GM11168 (cell line): ENCODE measurements at regions not wholly inside any gene's neighbourhood (a gene's known extent, or its start where the extent isn't known, plus 50 kb on each side); places are given as distances from the start of the nearest gene placed in this dataset.

ENCODE experiments used
- in situ Hi-C: fragments of 300-500 bp; cut with MboI; formaldehyde crosslinking; loops from one replicate; pipeline ENCODE4 v1.12.0; 2022; ENCODE audit warnings: low sequenced_read_pairs; ENCODE audit not compliant: unreplicated experiment

DNA sequence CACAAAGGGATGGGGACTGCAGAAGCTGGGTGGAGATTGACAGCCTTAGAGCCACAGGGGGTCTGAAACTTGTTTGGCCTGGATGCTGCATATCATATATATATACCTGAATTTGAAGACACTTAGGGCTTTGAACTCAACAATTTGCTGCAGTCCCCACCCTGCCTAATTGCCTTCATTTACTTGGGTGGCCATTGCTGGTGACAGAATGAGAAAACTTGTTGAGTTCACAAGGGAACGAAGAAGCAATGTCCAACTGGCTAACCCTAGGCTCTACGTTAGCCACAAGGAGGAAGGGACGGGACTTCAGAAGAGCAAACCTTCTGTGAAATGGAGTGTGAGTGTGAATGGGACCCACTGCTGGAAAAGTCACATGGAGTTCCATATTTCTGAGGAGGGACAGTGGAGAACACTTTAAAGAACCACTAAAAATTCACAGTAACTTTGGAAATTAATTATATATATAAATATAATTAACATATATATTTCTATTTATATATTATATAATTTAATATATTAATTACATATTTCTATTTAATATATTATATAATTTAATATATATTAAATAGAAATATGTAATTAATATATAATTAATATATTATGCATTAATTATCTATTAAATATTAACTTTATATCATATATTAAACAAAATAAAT lies 215.3 kb upstream of the SOX9 start:
- in situ Hi-C loops = no loop called here

DNA sequence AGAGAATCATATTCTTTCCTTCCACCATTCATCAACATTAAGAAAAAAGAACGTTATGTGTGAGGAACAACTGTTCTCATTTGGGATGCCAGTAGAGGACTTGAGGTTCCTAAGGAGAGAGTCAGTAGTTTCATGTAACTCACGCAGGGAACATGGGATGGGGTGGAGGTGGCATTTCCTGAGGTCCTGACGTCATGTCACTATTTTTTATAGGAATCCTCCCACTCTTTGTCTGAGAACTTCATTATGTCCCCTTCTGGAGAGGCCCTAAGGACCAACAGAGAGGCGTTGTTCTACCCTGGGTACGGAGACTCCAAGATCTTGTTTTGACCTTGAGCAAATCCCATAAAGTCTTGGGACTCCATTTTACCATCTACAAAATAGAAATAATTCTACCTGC lies 211.7 kb upstream of the SOX9 start:
- in situ Hi-C loops = no loop called here

DNA sequence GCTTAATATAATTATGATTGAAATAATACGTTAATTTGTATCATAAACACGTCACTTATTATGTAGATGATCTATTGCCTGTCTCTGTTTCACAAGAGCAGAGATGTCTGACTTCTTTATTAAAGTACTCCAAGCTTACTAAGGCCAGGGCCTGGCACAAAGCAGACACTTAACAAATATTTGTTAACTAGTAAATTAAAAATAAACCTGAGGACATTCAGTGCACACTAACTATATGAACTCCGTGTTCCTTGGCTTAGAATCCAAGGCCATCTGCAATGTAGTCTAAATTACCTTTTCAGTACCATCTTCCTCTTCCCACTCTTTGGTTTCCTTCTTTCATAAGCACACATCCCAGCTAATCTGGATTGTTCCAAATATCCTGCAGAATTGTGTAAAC lies 210.8 kb upstream of the SOX9 start:
- in situ Hi-C loops = no loop called here

DNA sequence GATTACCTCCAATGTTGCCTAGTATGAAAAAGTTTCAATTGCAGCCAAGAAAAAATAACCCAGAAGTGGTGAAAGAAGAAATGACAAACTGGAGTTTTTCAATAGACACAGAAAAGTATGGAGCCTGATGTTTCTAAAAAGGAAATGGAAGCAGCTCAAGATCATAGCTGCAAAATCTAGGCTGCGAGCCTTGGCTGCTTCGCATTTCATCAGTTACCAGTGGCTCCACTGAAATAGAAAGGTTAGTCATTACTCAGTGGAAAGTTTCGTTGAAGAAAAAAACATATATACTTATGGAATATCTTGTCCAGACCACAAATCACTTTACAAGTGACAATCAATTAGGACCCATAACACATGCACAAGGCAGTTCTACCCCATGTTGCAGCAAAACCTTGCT lies 206.8 kb upstream of the SOX9 start:
- in situ Hi-C loops = no loop called here

DNA sequence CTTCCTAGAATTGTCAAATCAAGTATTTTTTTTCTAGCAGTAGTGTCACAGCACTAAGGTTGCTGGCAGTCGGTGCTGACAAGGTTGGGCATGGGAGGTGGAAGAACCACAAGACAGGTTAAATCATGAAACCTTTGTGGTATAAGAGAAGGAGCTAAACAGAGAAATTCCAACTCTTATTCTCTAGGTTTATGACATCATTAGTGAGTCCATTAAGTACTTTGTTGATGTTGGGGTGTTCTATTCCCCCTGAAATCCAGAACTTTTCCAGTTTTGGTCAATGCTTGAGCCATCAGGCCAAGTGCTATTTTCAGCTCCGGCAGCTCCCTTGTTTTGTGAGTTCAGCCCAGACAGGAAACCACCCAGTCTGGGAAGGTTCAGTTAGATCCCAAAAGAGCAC lies 206.0 kb upstream of the SOX9 start:
- in situ Hi-C loops = no loop called here

DNA sequence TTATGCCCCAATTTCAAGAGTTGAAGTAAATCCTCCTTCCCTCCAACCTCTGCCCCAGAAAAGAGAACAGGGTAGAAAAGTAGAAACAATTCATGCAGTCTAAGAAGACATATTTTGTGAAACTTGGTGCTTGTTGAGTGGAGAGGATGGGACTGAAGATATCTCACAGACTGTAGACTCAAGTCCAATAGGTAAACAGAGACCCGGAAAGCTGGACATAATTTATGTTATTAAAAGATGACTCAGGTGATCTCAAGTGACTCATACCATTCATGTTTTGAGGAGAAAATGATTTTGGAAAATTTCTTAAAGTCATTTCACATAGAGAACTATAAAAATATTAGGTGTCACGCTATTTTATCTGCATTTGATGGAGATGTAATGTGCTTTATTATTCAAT lies 203.1 kb upstream of the SOX9 start:
- in situ Hi-C loops = no loop called here

DNA sequence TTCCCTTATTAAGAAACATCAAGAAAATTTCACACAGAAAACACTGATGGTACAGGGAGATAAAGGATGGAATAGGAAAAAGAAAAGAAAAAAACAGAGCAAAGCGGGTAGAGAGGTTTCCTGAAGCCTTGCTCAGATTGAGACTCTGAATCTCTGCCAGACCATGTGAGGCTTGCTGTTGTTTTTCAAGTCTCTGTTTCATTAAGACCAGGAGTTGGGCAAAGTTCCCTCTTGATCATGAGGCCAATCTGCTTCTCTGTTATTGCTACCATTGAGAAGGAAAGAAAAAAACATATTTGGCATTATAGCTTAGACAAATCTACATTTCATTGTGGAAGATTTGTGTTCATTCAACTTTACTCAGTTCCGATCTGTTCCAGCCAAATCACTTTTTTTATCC lies 201.6 kb upstream of the SOX9 start:
- in situ Hi-C loops = no loop called here

DNA sequence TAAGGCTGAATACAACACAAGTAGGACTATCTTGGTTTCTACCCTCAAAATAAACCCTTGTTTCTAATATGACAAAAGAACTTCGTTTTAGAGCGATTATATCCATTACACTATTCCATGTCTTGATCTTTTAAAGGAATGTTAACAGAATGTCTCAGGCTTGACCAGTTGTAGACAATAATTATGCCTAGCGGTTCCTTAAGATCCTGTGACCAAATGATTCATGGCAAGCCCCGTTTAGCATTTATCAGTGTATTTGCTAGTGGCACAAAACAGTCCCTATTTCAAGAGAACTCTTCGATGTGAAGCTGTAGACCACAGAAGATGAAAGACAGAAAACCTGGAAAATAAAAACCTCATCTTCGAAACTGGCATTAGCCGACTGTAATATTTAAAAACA lies 200.9 kb upstream of the SOX9 start:
- in situ Hi-C loops = no loop called here

DNA sequence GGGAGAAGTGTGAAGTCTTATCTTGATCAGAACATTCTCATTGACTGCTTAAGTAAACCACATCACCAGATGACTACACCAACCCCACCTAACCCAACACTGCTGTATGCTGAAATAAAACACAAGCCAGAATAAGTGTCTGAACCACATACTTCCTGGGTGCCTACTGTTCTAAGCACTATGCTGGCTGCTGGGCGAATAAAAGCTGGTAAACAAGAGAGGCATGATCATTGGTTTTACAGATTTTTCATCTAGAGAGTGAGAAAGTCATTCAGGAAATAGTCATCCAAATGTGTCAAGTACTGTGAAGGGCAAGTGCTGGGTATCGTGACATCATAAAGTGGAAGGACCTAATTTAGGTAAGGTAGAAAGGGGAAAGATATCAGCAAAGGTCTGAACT lies 199.0 kb upstream of the SOX9 start:
- in situ Hi-C loops = no loop called here

DNA sequence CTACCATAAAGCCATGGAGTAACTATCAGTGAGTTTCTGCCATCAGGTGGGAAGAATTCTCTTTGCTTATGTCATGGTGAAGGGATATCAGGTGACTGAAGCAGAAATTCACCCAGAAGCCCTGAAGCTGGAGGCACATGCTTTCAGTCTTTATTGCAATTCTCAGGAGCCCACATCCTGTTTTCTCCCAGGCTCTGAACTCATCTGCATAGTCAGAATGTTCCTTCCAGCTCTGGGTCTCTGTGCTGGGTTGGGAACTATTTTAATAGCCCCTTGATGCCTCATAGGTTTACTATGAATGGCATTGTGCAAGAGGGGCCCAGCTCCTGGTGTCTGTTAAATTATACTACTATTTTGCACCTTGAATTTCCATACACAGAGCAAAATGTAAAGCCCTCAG lies 198.4 kb upstream of the SOX9 start:
- in situ Hi-C loops = no loop called here

DNA sequence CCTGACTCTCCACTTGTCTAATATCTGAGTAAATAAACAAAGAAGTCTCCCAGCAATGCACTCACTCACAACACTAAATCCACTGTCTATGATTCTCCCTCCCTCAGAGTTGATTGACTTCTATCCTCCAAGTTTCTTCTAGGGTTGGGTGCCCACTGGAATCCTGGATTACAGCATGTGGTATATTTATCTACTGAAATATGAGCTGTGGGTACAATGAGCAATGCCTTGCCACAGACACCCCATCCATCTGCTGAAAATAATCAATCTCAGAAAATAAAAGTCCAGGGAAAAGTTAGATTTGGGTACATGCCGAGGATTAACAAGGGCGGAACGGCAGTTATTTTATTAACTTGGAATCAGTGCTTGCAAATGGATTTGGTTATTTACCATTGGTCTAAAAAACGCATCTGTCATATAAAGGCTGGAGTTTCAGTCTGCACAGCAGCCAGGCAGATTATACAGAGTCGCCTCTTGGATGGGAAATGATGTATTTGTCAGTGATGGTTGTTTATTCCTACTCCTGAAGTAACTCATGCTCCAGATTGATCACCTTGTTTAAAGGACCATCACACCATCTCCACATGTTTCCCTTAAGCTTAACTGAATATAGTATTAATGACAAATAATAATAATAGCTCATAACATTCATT lies 193.9 kb upstream of the SOX9 start:
- in situ Hi-C loops = no loop called here

DNA sequence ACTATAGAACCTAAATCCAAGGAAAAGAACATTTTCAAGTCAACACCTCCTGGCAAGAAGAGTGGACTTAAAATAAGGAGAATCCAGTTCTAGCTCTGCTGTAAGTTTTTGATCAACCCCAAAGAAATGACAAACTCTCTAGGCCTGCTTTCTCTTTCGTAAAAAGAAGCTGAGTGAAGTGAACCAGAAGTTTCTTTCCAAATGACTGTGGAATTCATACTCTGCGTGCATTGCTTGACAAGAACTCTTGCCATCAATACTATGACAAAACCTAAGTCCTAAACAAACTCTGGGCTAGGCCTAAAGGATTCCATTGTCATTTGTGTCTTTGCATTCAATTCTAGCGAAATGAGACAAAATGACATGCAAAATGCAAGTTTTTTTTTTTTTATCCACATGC lies 187.5 kb upstream of the SOX9 start:
- in situ Hi-C loops = no loop called here

DNA sequence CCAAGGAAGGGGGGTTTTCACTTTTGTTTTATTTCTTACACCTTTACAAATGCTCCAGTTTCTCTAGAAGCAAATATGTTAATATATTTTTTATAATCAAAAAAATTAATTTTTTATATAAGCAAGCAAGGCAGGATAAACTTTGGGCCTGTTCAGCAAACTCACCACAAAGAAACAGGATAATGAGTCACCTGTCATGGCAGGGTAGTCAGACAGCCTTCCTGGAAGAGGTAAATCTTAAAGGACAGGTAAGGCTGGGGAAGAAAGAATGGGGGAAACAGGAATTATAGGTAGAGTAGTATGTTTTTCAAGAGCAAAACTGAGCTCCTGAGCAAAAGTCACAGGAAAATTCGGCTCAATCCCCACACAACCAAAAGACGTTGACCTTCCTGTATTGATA lies 186.3 kb upstream of the SOX9 start:
- in situ Hi-C loops = no loop called here

DNA sequence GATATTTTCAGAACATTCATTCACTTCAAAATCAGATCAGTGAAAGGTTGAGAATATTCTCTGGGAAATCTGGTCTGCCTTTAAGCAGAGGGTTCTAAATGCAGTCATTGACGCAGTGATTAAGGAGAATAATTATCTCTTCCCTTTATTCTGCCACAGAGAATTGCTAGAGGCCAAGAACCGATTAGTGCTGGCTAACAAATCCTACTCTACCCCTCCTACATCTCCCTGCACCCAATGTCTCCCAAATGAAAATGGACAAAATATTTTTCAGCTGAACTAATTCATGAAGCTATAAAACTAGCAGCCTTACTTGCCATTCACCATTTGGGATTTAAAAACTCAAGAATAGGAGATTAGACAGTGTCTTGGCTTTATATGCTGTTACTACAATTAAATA lies 185.5 kb upstream of the SOX9 start:
- in situ Hi-C loops = no loop called here

DNA sequence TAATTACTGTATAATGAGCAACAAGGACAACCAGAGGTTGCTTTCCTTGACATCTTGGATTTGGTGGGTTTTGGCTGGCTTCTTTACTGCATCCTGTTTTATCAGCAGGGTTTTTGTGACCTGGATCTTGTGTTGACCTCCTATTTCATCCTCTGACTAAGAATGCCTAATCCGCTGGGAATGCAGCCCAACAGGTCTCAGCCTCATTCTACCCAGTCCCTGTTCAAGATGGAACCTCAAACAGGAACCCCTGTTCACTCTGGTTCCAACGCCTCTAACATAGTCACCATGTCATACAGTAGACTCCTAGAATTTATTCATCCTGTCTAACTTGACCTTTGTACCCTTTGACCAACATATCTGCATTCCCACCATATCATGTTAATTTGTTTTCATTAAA lies 183.8 kb upstream of the SOX9 start:
- in situ Hi-C loops = no loop called here

DNA sequence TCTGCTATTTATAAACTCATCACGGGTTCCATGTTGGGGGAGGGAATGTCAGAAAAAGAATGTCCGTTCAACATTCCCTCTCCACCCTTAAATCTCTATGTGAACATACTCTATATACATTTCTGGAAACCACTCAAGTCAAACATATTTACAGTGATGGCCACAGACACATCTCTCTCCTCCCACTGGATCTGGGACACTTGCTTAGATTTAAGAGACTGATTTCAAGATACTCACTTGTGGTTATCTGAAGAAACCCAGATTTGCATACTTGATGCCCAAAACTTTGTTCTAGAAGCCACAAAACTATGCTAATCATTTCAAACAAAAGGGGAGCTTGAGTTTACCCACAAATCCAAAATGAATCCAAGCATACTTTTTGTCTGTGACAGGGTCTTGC lies 182.9 kb upstream of the SOX9 start:
- in situ Hi-C loops = no loop called here

DNA sequence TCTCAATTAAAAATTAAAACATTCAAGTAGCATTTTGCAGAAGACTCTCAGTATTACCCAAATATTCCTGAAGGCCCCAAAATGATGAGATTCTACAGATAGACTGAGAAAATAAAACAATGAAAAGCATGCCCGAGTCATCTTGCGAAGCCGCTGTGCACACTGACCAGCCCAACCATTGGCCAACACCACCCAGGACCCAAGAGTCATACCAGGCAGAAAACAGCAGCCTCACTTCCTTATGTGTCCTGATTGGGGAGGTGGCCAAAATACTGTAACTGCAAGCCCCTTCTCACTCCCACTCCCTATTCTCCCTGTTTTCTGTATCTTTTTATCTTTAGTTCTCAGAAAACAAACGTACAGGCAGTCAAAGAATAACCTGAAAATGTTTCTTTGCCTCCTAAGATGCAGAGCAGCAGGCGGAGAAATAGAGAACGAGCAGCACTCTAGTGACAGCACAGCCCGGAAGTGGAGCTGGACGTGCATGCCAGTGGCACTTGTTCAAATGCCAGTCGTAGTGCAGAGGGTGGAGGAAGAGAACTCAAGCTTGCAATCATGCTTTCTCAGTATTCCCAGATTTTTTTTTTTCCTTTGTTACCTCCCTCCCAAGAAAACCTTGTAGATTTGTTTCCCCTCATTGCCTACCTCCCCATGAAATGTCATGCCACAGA lies 182.3 kb upstream of the SOX9 start:
- in situ Hi-C loops = no loop called here

DNA sequence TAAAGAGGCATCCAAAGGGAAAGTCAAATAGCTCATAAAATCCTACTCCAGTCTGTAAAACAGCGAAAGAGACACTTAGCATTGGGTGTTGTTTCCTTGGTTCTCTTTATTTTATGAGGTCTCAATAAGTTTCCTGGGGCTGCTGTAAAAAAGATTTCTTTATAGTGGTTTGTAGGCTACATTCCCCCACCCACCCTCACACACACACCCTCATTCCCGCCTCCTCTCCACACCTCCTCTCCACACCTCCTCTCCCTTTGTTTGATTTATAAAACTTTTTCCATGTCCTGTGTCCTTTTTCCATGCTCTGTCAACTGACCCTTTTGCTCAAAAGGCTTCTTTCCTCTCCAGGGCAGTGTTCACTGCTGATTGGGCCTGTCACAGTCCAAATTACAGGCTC lies 178.9 kb upstream of the SOX9 start:
- in situ Hi-C loops = no loop called here

DNA sequence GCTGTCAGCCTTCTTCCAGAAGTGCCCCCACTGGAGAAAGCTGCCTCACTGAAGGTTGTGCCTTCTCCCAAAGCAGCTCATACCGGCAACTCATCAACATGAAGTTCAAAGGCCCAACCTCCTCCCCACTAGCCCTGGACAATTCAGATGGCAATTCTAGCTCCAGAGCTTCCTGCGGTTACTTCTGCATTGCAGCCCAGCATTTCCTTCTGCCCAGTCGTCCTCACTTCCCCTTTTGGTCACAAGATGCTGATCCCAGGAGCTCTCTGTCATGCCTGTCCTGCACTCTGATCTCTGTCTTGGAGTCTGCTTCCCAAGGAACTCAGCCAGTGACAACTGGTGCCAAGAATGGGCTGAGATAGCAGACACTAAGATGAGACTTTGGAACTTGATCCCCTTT lies 178.2 kb upstream of the SOX9 start:
- in situ Hi-C loops = no loop called here

DNA sequence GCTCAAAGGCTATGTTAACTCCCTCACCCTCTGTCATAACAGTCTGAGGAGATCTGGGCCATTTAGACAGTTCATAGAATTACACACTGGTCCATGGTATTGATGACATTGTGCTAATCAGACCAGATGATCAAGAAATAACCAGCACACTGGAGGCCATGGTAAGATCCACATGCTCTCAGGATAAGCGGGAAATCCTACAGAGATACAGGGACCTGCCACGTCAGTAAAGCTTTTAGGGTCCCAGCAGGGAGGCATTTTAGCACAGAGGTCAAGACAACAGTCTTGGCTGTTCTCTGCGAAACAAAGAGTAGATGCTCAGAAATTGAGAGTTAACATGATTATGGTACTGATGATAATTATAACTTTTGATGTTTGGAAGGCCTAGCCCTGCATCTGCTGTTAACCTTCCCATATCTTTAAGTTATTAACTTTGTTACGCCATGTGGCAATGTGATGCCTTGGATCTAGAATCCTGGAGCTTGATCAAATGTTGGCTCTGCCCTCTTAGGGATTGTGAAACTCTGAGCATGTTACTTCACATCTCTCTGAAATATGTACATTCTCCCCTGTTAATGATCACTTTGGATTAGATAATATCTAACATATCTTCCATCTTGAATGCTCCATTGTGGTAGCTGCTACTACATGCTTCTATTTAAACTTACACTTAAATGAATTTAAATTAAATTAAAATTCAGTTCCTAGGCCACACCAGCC lies 172.0 kb upstream of the SOX9 start:
- in situ Hi-C loops = no loop called here

DNA sequence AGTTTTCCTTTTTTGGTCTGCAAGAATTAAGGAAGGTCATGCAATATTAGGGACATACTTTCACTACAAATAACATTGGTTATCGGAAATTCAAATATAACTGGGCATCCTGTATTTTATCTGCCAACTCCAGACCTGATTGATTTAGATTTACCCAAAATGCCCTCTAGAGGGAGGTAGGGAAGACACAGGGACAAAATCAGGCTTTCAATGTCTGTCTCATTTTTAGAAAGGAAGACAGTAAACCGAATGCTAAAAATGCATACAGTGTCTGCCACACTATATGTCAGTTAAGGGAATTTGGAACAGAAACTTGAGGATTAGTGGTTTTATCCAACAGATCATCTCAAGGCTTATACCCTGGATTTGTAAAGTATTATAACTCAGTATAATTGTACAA lies 161.7 kb upstream of the SOX9 start:
- in situ Hi-C loops = no loop called here
